ENCODE measurements at regions not wholly inside any gene's neighbourhood (a gene's known extent, or its start where the extent isn't known, plus 50 kb on each side); places are given as distances from the start of the nearest gene placed in this dataset.

- TF ChIP-seq POLR2A (IDR thresholded peaks at IDR 0.05; ENCODE audit: extremely low read depth, insufficient read length) (no peak), CTCF (IDR thresholded peaks at IDR 0.05; ENCODE audit: low read depth, low read length) (no peak), MYC (IDR thresholded peaks at IDR 0.05; ENCODE audit: low read depth, low read length) (no peak)
Observed at GRCh38 chr12:127809275-127809674, 457.7 kb upstream of the TMEM132C start.
